Osteoblast (primary cell): ENCODE measurements at regions not wholly inside any gene's neighbourhood (a gene's known extent, or its start where the extent isn't known, plus 50 kb on each side); places are given as distances from the start of the nearest gene placed in this dataset.

Source experiments
- DNase-seq: peaks from one replicate; pipeline ENCODE4 v3.0.0; 2011; ENCODE audit warnings: low spot score, mixed read lengths; ENCODE audit not compliant: insufficient read length; ENCODE audit errors: missing footprints
- H2AFZ ChIP-seq: 2 replicates; pipeline ENCODE4 v1.6.0; 2011; ENCODE audit warnings: mild to moderate bottlenecking, low read length
- H3K27ac ChIP-seq: 2 replicates; pipeline ENCODE4 v1.5.1; 2011; ENCODE audit warnings: mild to moderate bottlenecking, low read depth, low read length, moderate library complexity
- H3K27me3 ChIP-seq: 2 replicates; pipeline ENCODE4 v1.6.0; 2012; ENCODE audit warnings: mild to moderate bottlenecking, control low read depth, inconsistent platforms, low read length, moderate library complexity; ENCODE audit not compliant: insufficient read depth
- H3K36me3 ChIP-seq: 2 replicates; pipeline ENCODE4 v1.5.1; 2011; ENCODE audit warnings: mild to moderate bottlenecking, low read length, control low read depth, moderate library complexity; ENCODE audit not compliant: insufficient read depth
- H3K4me1 ChIP-seq: 2 replicates; pipeline ENCODE4 v1.5.1; 2011; ENCODE audit warnings: mild to moderate bottlenecking, low read length, control low read depth, moderate library complexity; ENCODE audit not compliant: insufficient read depth
- H3K4me2 ChIP-seq: 2 replicates; pipeline ENCODE4 v1.6.0; 2011; ENCODE audit warnings: mild to moderate bottlenecking, low read length; ENCODE audit not compliant: insufficient read depth
- H3K4me3 ChIP-seq: fragments of 200-600 bp; sonication (generic); 3 replicates; pipeline ENCODE4 v1.5.1; 2012; ENCODE audit warnings: mild to moderate bottlenecking, low read length, inconsistent platforms; ENCODE audit not compliant: insufficient read depth
- H3K79me2 ChIP-seq: 2 replicates; pipeline ENCODE4 v1.6.0; 2012; ENCODE audit warnings: mild to moderate bottlenecking, low read length, control low read depth, inconsistent platforms; ENCODE audit not compliant: insufficient read depth
- H3K9me3 ChIP-seq: 2 replicates; pipeline ENCODE4 v1.5.1; 2011; ENCODE audit warnings: low read depth, low read length, control low read depth
- H4K20me1 ChIP-seq: 2 replicates; pipeline ENCODE4 v1.6.0; 2012; ENCODE audit warnings: mild to moderate bottlenecking, low read length, control low read depth; ENCODE audit not compliant: insufficient read depth
- CTCF ChIP-seq: IDR thresholded peaks from 2 replicates; pipeline ENCODE4 v1.5.1; 2011; ENCODE audit warnings: mild to moderate bottlenecking, low read depth, low read length, moderate library complexity; ENCODE audit errors: extremely low read depth

DNA sequence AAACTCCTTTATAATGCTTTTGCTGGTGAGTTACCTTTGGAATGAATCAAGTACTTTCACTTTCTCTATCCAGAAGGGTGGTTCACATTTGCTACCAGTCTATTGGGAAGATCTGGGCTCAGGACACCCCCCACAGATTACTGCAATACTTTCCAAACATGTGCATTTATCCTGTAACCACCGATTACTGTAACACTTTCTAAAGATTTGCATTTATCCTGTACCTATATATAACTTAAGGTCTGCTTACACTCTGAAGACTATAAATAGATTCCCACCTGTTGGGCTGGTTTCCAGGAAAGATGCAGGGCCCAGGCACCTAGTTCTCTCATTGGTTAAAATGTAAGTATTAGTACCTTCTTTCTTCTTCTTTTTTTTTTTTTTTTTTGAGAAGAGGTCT is 113.0 kb upstream of the NEDD4L start:
- Histone ChIP-seq H3K79me2 (no peaks in the 10 kb centered on the region), H2AFZ (peak overlapping the region; percentile 16), H3K27ac (no peak overlapping the region), H4K20me1 (no peaks in the 10 kb centered on the region), H3K36me3 (no peaks in the 10 kb centered on the region), H3K4me1 (peaks cover 8% of the 10 kb centered on the region), H3K9me3 (no peaks in the 10 kb centered on the region), H3K4me2 (peak overlapping the region; percentile 57), H3K4me3 (peak overlapping the region; percentile 10), H3K27me3 (no peaks in the 10 kb centered on the region)
- no peak for TF ChIP-seq CTCF
- DNase-seq = no peak

GRCh38 chr18:57930476-57930875 is 113.5 kb upstream of the NEDD4L start:
- H2AFZ ChIP-seq = peak overlapping the region; percentile 16
- H3K27ac ChIP-seq = no peak overlapping the region
- TF ChIP-seq CTCF = no peak
- peak overlapping the region; percentile 10 for H3K4me3 ChIP-seq
- H3K27me3 ChIP-seq = no peaks in the 10 kb centered on the region
- H4K20me1 ChIP-seq = no peaks in the 10 kb centered on the region
- peak overlapping the region; percentile 57 for H3K4me2 ChIP-seq
- DNase-seq = no peak
- peaks cover 11% of the 10 kb centered on the region for H3K4me1 ChIP-seq
- no peaks in the 10 kb centered on the region for H3K9me3 ChIP-seq
- H3K79me2 ChIP-seq = no peaks in the 10 kb centered on the region
- no peaks in the 10 kb centered on the region for H3K36me3 ChIP-seq

DNA sequence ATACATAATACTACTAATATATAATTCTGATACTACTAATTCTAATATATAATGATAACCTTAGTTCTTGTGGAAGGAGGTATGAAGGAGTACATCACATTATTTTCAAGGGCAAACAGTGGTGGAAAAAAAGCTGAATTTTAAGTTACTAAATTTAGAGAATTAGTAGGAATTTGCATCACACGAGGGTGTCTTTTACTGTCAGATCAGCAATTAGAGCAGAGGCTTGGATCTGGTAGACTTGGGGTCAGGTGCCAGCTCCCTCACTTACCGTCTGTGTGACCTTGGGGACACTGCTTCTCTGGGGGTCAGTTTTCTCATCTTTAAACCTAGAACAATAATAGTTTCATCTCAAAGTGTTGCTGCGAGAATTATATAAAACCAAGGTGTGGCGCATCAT is 114.1 kb upstream of the NEDD4L start:
- H4K20me1 ChIP-seq = no peaks in the 10 kb centered on the region
- no peaks in the 10 kb centered on the region for H3K9me3 ChIP-seq
- H3K27me3 ChIP-seq = no peaks in the 10 kb centered on the region
- no peak overlapping the region for H3K27ac ChIP-seq
- DNase-seq = no peak
- H3K36me3 ChIP-seq = no peaks in the 10 kb centered on the region
- peaks cover 16% of the 10 kb centered on the region for H3K4me1 ChIP-seq
- no peak overlapping the region for H3K4me2 ChIP-seq
- no peak overlapping the region for H3K4me3 ChIP-seq
- no peak for TF ChIP-seq CTCF
- H2AFZ ChIP-seq = no peak overlapping the region
- H3K79me2 ChIP-seq = no peaks in the 10 kb centered on the region

GRCh38 chr18:57928466-57928865 is 115.6 kb upstream of the NEDD4L start:
- Histone ChIP-seq H4K20me1 (no peaks in the 10 kb centered on the region), H3K4me3 (no peak overlapping the region), H2AFZ (no peak overlapping the region), H3K36me3 (no peaks in the 10 kb centered on the region), H3K9me3 (no peaks in the 10 kb centered on the region), H3K4me2 (no peak overlapping the region), H3K4me1 (peaks cover 16% of the 10 kb centered on the region), H3K27me3 (no peaks in the 10 kb centered on the region), H3K27ac (no peak overlapping the region), H3K79me2 (no peaks in the 10 kb centered on the region)
- no peak for TF ChIP-seq CTCF
- no peak for DNase-seq
